RWPE2 (cell line): ENCODE measurements at regions not wholly inside any gene's neighbourhood (a gene's known extent, or its start where the extent isn't known, plus 50 kb on each side); places are given as distances from the start of the nearest gene placed in this dataset.

ENCODE experiments used
- ATAC-seq: fragments of 200-7000 bp; cut with Tn5 transposase; 3 replicates; pipeline ENCODE4 v1.9.1; 2021; ENCODE audit warnings: low read depth
- DNase-seq: peaks from one replicate; pipeline ENCODE4 v3.0.0-alpha.2; 2020; ENCODE audit warnings: low spot score
- H3K27ac ChIP-seq: fragments of 450-650 bp; 2 replicates; pipeline ENCODE4 v1.5.1; 2017; ENCODE audit warnings: mild to moderate bottlenecking; ENCODE audit not compliant: poor library complexity, severe bottlenecking
- H3K27me3 ChIP-seq: fragments of 250-450 bp; sonication (Bioruptor Pico); 2 replicates; pipeline ENCODE4 v1.5.1; 2021; ENCODE audit warnings: mild to moderate bottlenecking, moderate library complexity; ENCODE audit not compliant: insufficient read depth, poor library complexity, severe bottlenecking
- H3K36me3 ChIP-seq: fragments of 250-450 bp; sonication (Bioruptor Pico); 2 replicates; pipeline ENCODE4 v1.5.1; 2020; ENCODE audit warnings: low read depth, mild to moderate bottlenecking, moderate library complexity
- H3K4me1 ChIP-seq: fragments of 250-450 bp; sonication (Bioruptor Pico); 2 replicates; pipeline ENCODE4 v1.5.1; 2021; ENCODE audit warnings: mild to moderate bottlenecking, moderate library complexity; ENCODE audit not compliant: insufficient read depth, poor library complexity, severe bottlenecking
- H3K4me3 ChIP-seq: fragments of 250-450 bp; sonication (Bioruptor Pico); 2 replicates; pipeline ENCODE4 v1.5.1; 2021; ENCODE audit warnings: mild to moderate bottlenecking, moderate library complexity; ENCODE audit not compliant: severe bottlenecking
- H3K9me3 ChIP-seq: fragments of 250-450 bp; sonication (Bioruptor Pico); 2 replicates; pipeline ENCODE4 v1.5.1; 2021; ENCODE audit warnings: mild to moderate bottlenecking, moderate library complexity; ENCODE audit not compliant: severe bottlenecking
- CTCF ChIP-seq: fragments of 450-650 bp; IDR thresholded peaks from one replicate; pipeline ENCODE4 v1.5.1; 2017; ENCODE audit warnings: mild to moderate bottlenecking, moderate library complexity; ENCODE audit not compliant: poor library complexity, severe bottlenecking

DNA sequence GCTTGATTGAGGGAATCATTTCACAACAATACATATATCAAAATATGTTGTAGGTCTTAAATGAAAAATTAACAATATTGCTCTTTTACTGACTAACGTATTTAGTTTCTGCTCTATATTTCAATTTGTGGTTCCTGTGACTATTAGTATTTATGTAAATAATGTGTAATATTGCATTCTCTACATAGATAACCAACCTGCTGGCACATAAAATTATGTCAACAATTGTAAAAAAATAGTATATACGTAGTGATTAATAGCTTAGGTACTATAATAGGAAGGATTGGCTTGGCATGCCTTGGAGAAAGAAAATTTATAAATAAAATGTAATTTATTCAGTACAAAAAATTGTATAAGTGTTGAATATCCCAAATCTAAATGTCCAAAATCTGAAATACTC, 1336.1 kb downstream of the PCDH9 start:
- H3K27me3 ChIP-seq = no peaks in the 10 kb centered on the region
- H3K36me3 ChIP-seq = no peaks in the 10 kb centered on the region
- no peak for TF ChIP-seq CTCF
- no peak overlapping the region for H3K4me3 ChIP-seq
- ATAC-seq (no peak), DNase-seq (no peak)
- H3K27ac ChIP-seq = no peak overlapping the region
- H3K9me3 ChIP-seq = no peaks in the 10 kb centered on the region
- H3K4me1 ChIP-seq = no peaks in the 10 kb centered on the region

DNA sequence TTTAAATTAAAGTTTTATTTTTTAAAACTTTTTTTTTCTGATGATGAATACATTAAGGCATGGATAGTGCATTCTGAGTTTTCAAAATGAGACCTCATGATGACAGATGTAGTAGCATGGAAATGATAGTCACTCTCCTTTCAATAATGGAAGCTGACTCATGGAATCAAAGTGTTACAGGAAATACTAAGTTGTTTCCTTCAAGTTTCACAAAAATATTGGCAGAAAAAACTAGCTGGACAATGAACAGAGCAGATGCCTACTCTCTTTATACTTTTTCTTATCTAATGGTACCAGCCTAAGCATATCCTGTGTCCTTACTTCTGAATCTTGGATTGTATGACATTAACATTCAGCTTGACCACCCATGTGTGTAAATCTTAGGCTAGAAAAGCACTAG, 1337.3 kb downstream of the PCDH9 start:
- no peak overlapping the region for H3K27ac ChIP-seq
- H3K4me3 ChIP-seq = no peak overlapping the region
- H3K27me3 ChIP-seq = no peaks in the 10 kb centered on the region
- DNase-seq = no peak
- H3K4me1 ChIP-seq = no peaks in the 10 kb centered on the region
- no peaks in the 10 kb centered on the region for H3K36me3 ChIP-seq
- TF ChIP-seq CTCF = no peak
- ATAC-seq = no peak
- H3K9me3 ChIP-seq = no peaks in the 10 kb centered on the region

DNA sequence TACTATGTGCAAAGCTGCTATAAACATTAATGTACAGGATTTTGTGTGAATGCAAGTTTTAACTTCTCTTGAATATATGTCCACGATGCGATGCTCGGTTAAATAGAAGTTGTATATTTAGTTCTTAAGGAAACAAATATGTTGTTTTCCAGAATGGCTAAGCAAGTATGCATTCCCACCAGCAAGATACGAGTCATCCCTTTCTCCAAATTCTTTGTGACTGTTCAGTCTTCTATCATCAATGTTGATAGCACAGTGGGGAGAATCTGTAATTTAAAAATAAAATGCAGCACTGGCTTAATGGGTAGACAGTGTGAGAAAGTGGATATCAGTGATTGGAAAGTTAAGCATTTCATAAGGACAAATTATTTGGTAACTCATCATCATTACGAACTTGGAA, 1340.8 kb downstream of the PCDH9 start:
- no peak overlapping the region for H3K4me3 ChIP-seq
- no peaks in the 10 kb centered on the region for H3K27me3 ChIP-seq
- TF ChIP-seq CTCF = no peak
- H3K4me1 ChIP-seq = no peaks in the 10 kb centered on the region
- ATAC-seq (no peak), DNase-seq (no peak)
- no peak overlapping the region for H3K27ac ChIP-seq
- H3K9me3 ChIP-seq = no peaks in the 10 kb centered on the region
- no peaks in the 10 kb centered on the region for H3K36me3 ChIP-seq

- Histone ChIP-seq H3K4me3 (no peak overlapping the region), H3K36me3 (no peaks in the 10 kb centered on the region), H3K27me3 (no peaks in the 10 kb centered on the region), H3K27ac (no peak overlapping the region), H3K9me3 (no peaks in the 10 kb centered on the region), H3K4me1 (no peaks in the 10 kb centered on the region)
- no peak for TF ChIP-seq CTCF
- no peak for DNase-seq
- no peak for ATAC-seq
Measured at GRCh38 chr13:65882810-65883209, 1347.3 kb downstream of the PCDH9 start.

DNA sequence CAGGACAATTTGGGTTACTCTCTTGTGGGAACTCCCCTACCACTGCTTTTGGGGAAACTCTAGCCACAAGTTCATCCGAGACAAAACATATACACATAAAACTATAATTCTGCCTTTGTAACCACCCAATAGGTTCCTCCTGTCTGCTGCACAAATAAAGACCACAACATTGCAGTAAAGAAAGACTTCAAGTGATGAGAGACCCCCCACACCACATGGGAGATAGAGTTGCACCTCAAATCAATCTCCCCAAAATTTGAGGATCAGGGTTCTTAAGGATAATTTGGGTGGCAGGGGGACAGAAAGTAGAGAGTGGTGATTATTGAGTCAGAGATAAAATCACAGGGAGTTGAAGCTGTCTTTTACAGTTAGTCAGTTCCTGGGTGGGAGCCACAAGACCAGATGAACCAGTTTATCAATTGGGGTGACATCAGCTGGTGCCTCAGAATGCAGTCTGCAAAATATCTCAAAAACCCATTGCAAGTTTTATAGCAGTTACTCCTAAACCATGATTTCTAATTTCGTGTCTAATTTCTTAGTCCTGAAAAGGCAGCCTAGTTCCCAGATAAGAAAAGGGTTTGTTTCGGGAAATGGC, 1348.5 kb downstream of the PCDH9 start:
- no peaks in the 10 kb centered on the region for H3K4me1 ChIP-seq
- no peak overlapping the region for H3K27ac ChIP-seq
- TF ChIP-seq CTCF = no peak
- H3K36me3 ChIP-seq = no peaks in the 10 kb centered on the region
- no peaks in the 10 kb centered on the region for H3K27me3 ChIP-seq
- ATAC-seq (no peak), DNase-seq (no peak)
- H3K9me3 ChIP-seq = no peaks in the 10 kb centered on the region
- H3K4me3 ChIP-seq = no peak overlapping the region
